ENCODE measurements at regions not wholly inside any gene's neighbourhood (a gene's known extent, or its start where the extent isn't known, plus 50 kb on each side); places are given as distances from the start of the nearest gene placed in this dataset.

- TF ChIP-seq POLR2AphosphoS5 (IDR thresholded peaks at IDR 0.05; ENCODE audit: low read depth, low read length): no peak
- TF ChIP-seq TAF1 (IDR thresholded peaks at IDR 0.05; ENCODE audit: low read depth, low read length): no peak
- TF ChIP-seq PAX5 (IDR thresholded peaks at IDR 0.05; ENCODE audit: insufficient read depth, low read length, severe bottlenecking): no peak
- no peak for TF ChIP-seq POLR2A (IDR thresholded peaks at IDR 0.05; ENCODE audit: low read depth, low read length)
- TF ChIP-seq POU2F2 (IDR thresholded peaks at IDR 0.05; ENCODE audit: low read depth, low read length): no peak
- TF ChIP-seq SPI1 (IDR thresholded peaks at IDR 0.05; ENCODE audit: low read depth, low read length): no peak
- FAIRE-seq: no peak
- DNase-seq (ENCODE audit: insufficient read length, low spot score): no peak
Observed at GRCh38 chr10:128568041-128568440, 441.8 kb upstream of the MKI67 start.

GRCh38 chr10:128568491-128568890, 442.3 kb upstream of the MKI67 start:
- TF ChIP-seq POU2F2 (IDR thresholded peaks at IDR 0.05; ENCODE audit: low read depth, low read length) (no peak), POLR2A (IDR thresholded peaks at IDR 0.05; ENCODE audit: low read depth, low read length) (no peak)
- FAIRE-seq (no peak), DNase-seq (ENCODE audit: insufficient read length, low spot score) (no peak)

- TF ChIP-seq SPI1 (IDR thresholded peaks at IDR 0.05; ENCODE audit: low read depth, low read length) (no peak), POLR2AphosphoS5 (IDR thresholded peaks at IDR 0.05; ENCODE audit: low read depth, low read length) (no peak), POLR2A (IDR thresholded peaks at IDR 0.05; ENCODE audit: low read depth, low read length) (no peak), POU2F2 (IDR thresholded peaks at IDR 0.05; ENCODE audit: low read depth, low read length) (no peak), TAF1 (IDR thresholded peaks at IDR 0.05; ENCODE audit: low read depth, low read length) (no peak), PAX5 (IDR thresholded peaks at IDR 0.05; ENCODE audit: insufficient read depth, low read length, severe bottlenecking) (no peak)
- no peak for FAIRE-seq
Observed at GRCh38 chr10:128568990-128569945, 443.0 kb upstream of the MKI67 start.

GRCh38 chr10:128570319-128570995, 444.2 kb upstream of the MKI67 start:
- TF ChIP-seq POU2F2 (IDR thresholded peaks at IDR 0.05; ENCODE audit: low read depth, low read length) (no peak), POLR2AphosphoS5 (IDR thresholded peaks at IDR 0.05; ENCODE audit: low read depth, low read length) (no peak), POLR2A (IDR thresholded peaks at IDR 0.05; ENCODE audit: low read depth, low read length) (no peak), PAX5 (IDR thresholded peaks at IDR 0.05; ENCODE audit: insufficient read depth, low read length, severe bottlenecking) (no peak), SPI1 (IDR thresholded peaks at IDR 0.05; ENCODE audit: low read depth, low read length) (no peak)
- DNase-seq (ENCODE audit: insufficient read length, low spot score) (no peak), FAIRE-seq (no peak)

More at GRCh38 chr10:128568990-128569945, 443.0 kb upstream of the MKI67 start:
- DNase-seq (ENCODE audit: insufficient read length, low spot score): no peak

- no peak for TF ChIP-seq TAF1 (IDR thresholded peaks at IDR 0.05; ENCODE audit: low read depth, low read length)
- no peak for TF ChIP-seq SPI1 (IDR thresholded peaks at IDR 0.05; ENCODE audit: low read depth, low read length)
- no peak for TF ChIP-seq PAX5 (IDR thresholded peaks at IDR 0.05; ENCODE audit: insufficient read depth, low read length, severe bottlenecking)
- TF ChIP-seq POU2F2 (IDR thresholded peaks at IDR 0.05; ENCODE audit: low read depth, low read length): no peak
- TF ChIP-seq POLR2A (IDR thresholded peaks at IDR 0.05; ENCODE audit: low read depth, low read length): no peak
- TF ChIP-seq POLR2AphosphoS5 (IDR thresholded peaks at IDR 0.05; ENCODE audit: low read depth, low read length): no peak
- DNase-seq (ENCODE audit: insufficient read length, low spot score) (no peak), FAIRE-seq (no peak)
Observed at GRCh38 chr10:128571071-128571470, 444.8 kb upstream of the MKI67 start.

- DNase-seq (ENCODE audit: insufficient read length, low spot score) (no peak), FAIRE-seq (no peak)
Observed at GRCh38 chr10:128571745-128572144, 445.5 kb upstream of the MKI67 start.

GRCh38 chr10:128572696-128573095, 446.5 kb upstream of the MKI67 start:
- DNase-seq (ENCODE audit: insufficient read length, low spot score): no peak
- TF ChIP-seq POU2F2 (IDR thresholded peaks at IDR 0.05; ENCODE audit: low read depth, low read length) (no peak), POLR2A (IDR thresholded peaks at IDR 0.05; ENCODE audit: low read depth, low read length) (no peak), SPI1 (IDR thresholded peaks at IDR 0.05; ENCODE audit: low read depth, low read length) (no peak)
- no peak for FAIRE-seq

More at GRCh38 chr10:128571745-128572144, 445.5 kb upstream of the MKI67 start:
- TF ChIP-seq POLR2AphosphoS5 (IDR thresholded peaks at IDR 0.05; ENCODE audit: low read depth, low read length): no peak
- no peak for TF ChIP-seq PAX5 (IDR thresholded peaks at IDR 0.05; ENCODE audit: insufficient read depth, low read length, severe bottlenecking)
- TF ChIP-seq POU2F2 (IDR thresholded peaks at IDR 0.05; ENCODE audit: low read depth, low read length): no peak
- no peak for TF ChIP-seq TAF1 (IDR thresholded peaks at IDR 0.05; ENCODE audit: low read depth, low read length)
- TF ChIP-seq SPI1 (IDR thresholded peaks at IDR 0.05; ENCODE audit: low read depth, low read length): no peak
- TF ChIP-seq POLR2A (IDR thresholded peaks at IDR 0.05; ENCODE audit: low read depth, low read length): no peak

GRCh38 chr10:128573281-128573845, 447.1 kb upstream of the MKI67 start:
- TF ChIP-seq POLR2A (IDR thresholded peaks at IDR 0.05; ENCODE audit: low read depth, low read length): no peak
- TF ChIP-seq POU2F2 (IDR thresholded peaks at IDR 0.05; ENCODE audit: low read depth, low read length): no peak
- TF ChIP-seq PAX5 (IDR thresholded peaks at IDR 0.05; ENCODE audit: insufficient read depth, low read length, severe bottlenecking): no peak
- no peak for TF ChIP-seq SPI1 (IDR thresholded peaks at IDR 0.05; ENCODE audit: low read depth, low read length)
- no peak for FAIRE-seq
- DNase-seq (ENCODE audit: insufficient read length, low spot score): no peak

- no peak for TF ChIP-seq TAF1 (IDR thresholded peaks at IDR 0.05; ENCODE audit: low read depth, low read length)
- no peak for TF ChIP-seq POLR2AphosphoS5 (IDR thresholded peaks at IDR 0.05; ENCODE audit: low read depth, low read length)
- no peak for TF ChIP-seq SPI1 (IDR thresholded peaks at IDR 0.05; ENCODE audit: low read depth, low read length)
- no peak for TF ChIP-seq PAX5 (IDR thresholded peaks at IDR 0.05; ENCODE audit: insufficient read depth, low read length, severe bottlenecking)
- no peak for TF ChIP-seq POLR2A (IDR thresholded peaks at IDR 0.05; ENCODE audit: low read depth, low read length)
- no peak for TF ChIP-seq POU2F2 (IDR thresholded peaks at IDR 0.05; ENCODE audit: low read depth, low read length)
- DNase-seq (ENCODE audit: insufficient read length, low spot score): no peak
- no peak for FAIRE-seq
Observed at GRCh38 chr10:128573986-128574385, 447.8 kb upstream of the MKI67 start.

All from GM12891 (cell line).